ENCODE measurements at regions not wholly inside any gene's neighbourhood (a gene's known extent, or its start where the extent isn't known, plus 50 kb on each side); places are given as distances from the start of the nearest gene placed in this dataset.
"Not testable (repeated sequence)": the region's sequence is repeated elsewhere in the genome, so short reads cannot be mapped to it uniquely, and the experiment has no call there.

- no peaks in the 10 kb centered on the region for H3K4me1 ChIP-seq (ENCODE audit: insufficient read depth)
- no peak overlapping the region for H3K27ac ChIP-seq (ENCODE audit: low read depth)
- no peak overlapping the region for H3K4me3 ChIP-seq (ENCODE audit: low read depth, low read length)
- H3K36me3 ChIP-seq (ENCODE audit: insufficient read depth) = no peaks in the 10 kb centered on the region
- no peak for DNase-seq (ENCODE audit: extremely low spot score)
- 87% methylated on average over 1 of the region's 1 CpG for WGBS
These were observed 770.8 kb upstream of the BCHE start for GRCh38 chr3:166607933-166608521.

GRCh38 chr3:166606988-166607387, 769.8 kb upstream of the BCHE start:
- no peaks in the 10 kb centered on the region for H3K36me3 ChIP-seq (ENCODE audit: insufficient read depth)
- DNase-seq (ENCODE audit: extremely low spot score) = no peak
- H3K4me3 ChIP-seq (ENCODE audit: low read depth, low read length) = no peak overlapping the region
- no peaks in the 10 kb centered on the region for H3K4me1 ChIP-seq (ENCODE audit: insufficient read depth)
- no peak overlapping the region for H3K27ac ChIP-seq (ENCODE audit: low read depth)

GRCh38 chr3:166593776-166594175, 756.6 kb upstream of the BCHE start:
- no peak overlapping the region for H3K4me3 ChIP-seq (ENCODE audit: low read depth, low read length)
- 84% methylated on average over 1 of the region's 1 CpG for WGBS

GRCh38 chr3:166582236-166582635, 745.0 kb upstream of the BCHE start:
- Histone ChIP-seq H3K27ac (ENCODE audit: low read depth) (no peak overlapping the region), H3K4me1 (ENCODE audit: insufficient read depth) (no peaks in the 10 kb centered on the region), H3K36me3 (ENCODE audit: insufficient read depth) (no peaks in the 10 kb centered on the region), H3K4me3 (ENCODE audit: low read depth, low read length) (no peak overlapping the region)
- no peak for DNase-seq (ENCODE audit: extremely low spot score)
- WGBS = 92% methylated on average over 2 of the region's 2 CpGs

More at GRCh38 chr3:166593776-166594175, 756.6 kb upstream of the BCHE start:
- H3K4me1 ChIP-seq (ENCODE audit: insufficient read depth) = no peaks in the 10 kb centered on the region
- no peaks in the 10 kb centered on the region for H3K36me3 ChIP-seq (ENCODE audit: insufficient read depth)
- DNase-seq (ENCODE audit: extremely low spot score) = no peak
- no peak overlapping the region for H3K27ac ChIP-seq (ENCODE audit: low read depth)

- H3K36me3 ChIP-seq (ENCODE audit: insufficient read depth) = no peaks in the 10 kb centered on the region
- no peak overlapping the region for H3K4me3 ChIP-seq (ENCODE audit: low read depth, low read length)
- no peak for DNase-seq (ENCODE audit: extremely low spot score)
- H3K4me1 ChIP-seq (ENCODE audit: insufficient read depth) = no peaks in the 10 kb centered on the region
- no peak overlapping the region for H3K27ac ChIP-seq (ENCODE audit: low read depth)
- 81% methylated on average over 6 of the region's 6 CpGs for WGBS
These were observed 743.3 kb upstream of the BCHE start for GRCh38 chr3:166580561-166580960.

- WGBS = 85% methylated on average over 4 of the region's 4 CpGs
- no peak for DNase-seq (ENCODE audit: extremely low spot score)
- no peak overlapping the region for H3K4me3 ChIP-seq (ENCODE audit: low read depth, low read length)
- H3K36me3 ChIP-seq (ENCODE audit: insufficient read depth) = no peaks in the 10 kb centered on the region
- H3K4me1 ChIP-seq (ENCODE audit: insufficient read depth) = no peaks in the 10 kb centered on the region
- no peak overlapping the region for H3K27ac ChIP-seq (ENCODE audit: low read depth)
These were observed 737.9 kb upstream of the BCHE start for GRCh38 chr3:166575161-166575560.

GRCh38 chr3:166571686-166572085, 734.5 kb upstream of the BCHE start:
- not testable (repeated sequence) for H3K4me1 ChIP-seq (ENCODE audit: insufficient read depth); H3K4me3 ChIP-seq (ENCODE audit: low read depth, low read length); H3K27ac ChIP-seq (ENCODE audit: low read depth); H3K36me3 ChIP-seq (ENCODE audit: insufficient read depth); DNase-seq (ENCODE audit: extremely low spot score)
- 83% methylated on average over 4 of the region's 4 CpGs for WGBS

GRCh38 chr3:166570102-166570501, 732.9 kb upstream of the BCHE start:
- Histone ChIP-seq H3K4me1 (ENCODE audit: insufficient read depth) (no peaks in the 10 kb centered on the region), H3K36me3 (ENCODE audit: insufficient read depth) (no peaks in the 10 kb centered on the region), H3K4me3 (ENCODE audit: low read depth, low read length) (no peak overlapping the region), H3K27ac (ENCODE audit: low read depth) (no peak overlapping the region)
- no peak for DNase-seq (ENCODE audit: extremely low spot score)

GRCh38 chr3:166569589-166569988, 732.4 kb upstream of the BCHE start:
- no peak overlapping the region for H3K4me3 ChIP-seq (ENCODE audit: low read depth, low read length)
- no peak overlapping the region for H3K27ac ChIP-seq (ENCODE audit: low read depth)
- H3K4me1 ChIP-seq (ENCODE audit: insufficient read depth) = no peaks in the 10 kb centered on the region
- no peaks in the 10 kb centered on the region for H3K36me3 ChIP-seq (ENCODE audit: insufficient read depth)
- no peak for DNase-seq (ENCODE audit: extremely low spot score)

GRCh38 chr3:166560253-166560652, 723.0 kb upstream of the BCHE start:
- no peak overlapping the region for H3K27ac ChIP-seq (ENCODE audit: low read depth)
- 80% methylated on average over 7 of the region's 7 CpGs for WGBS
- DNase-seq (ENCODE audit: extremely low spot score) = no peak
- H3K4me1 ChIP-seq (ENCODE audit: insufficient read depth) = no peaks in the 10 kb centered on the region
- no peaks in the 10 kb centered on the region for H3K36me3 ChIP-seq (ENCODE audit: insufficient read depth)
- no peak overlapping the region for H3K4me3 ChIP-seq (ENCODE audit: low read depth, low read length)

- no peaks in the 10 kb centered on the region for H3K36me3 ChIP-seq (ENCODE audit: insufficient read depth)
- H3K27ac ChIP-seq (ENCODE audit: low read depth) = no peak overlapping the region
- no peak for DNase-seq (ENCODE audit: extremely low spot score)
- H3K4me3 ChIP-seq (ENCODE audit: low read depth, low read length) = no peak overlapping the region
- no peaks in the 10 kb centered on the region for H3K4me1 ChIP-seq (ENCODE audit: insufficient read depth)
- 79% methylated on average over 3 of the region's 3 CpGs for WGBS
These were observed 719.7 kb upstream of the BCHE start for GRCh38 chr3:166556955-166557354.

- peak; percentile 41 for DNase-seq (ENCODE audit: extremely low spot score)
- no peak overlapping the region for H3K4me3 ChIP-seq (ENCODE audit: low read depth, low read length)
- no peaks in the 10 kb centered on the region for H3K36me3 ChIP-seq (ENCODE audit: insufficient read depth)
- H3K4me1 ChIP-seq (ENCODE audit: insufficient read depth) = no peaks in the 10 kb centered on the region
- H3K27ac ChIP-seq (ENCODE audit: low read depth) = no peak overlapping the region
- 14% methylated on average over 1 of the region's 1 CpG for WGBS
These were observed 716.8 kb upstream of the BCHE start for GRCh38 chr3:166554023-166554422.

- WGBS = 89% methylated on average over 2 of the region's 2 CpGs
- no peaks in the 10 kb centered on the region for H3K4me1 ChIP-seq (ENCODE audit: insufficient read depth)
- no peaks in the 10 kb centered on the region for H3K36me3 ChIP-seq (ENCODE audit: insufficient read depth)
- H3K4me3 ChIP-seq (ENCODE audit: low read depth, low read length) = no peak overlapping the region
- no peak overlapping the region for H3K27ac ChIP-seq (ENCODE audit: low read depth)
- DNase-seq (ENCODE audit: extremely low spot score) = no peak
These were observed 696.5 kb upstream of the BCHE start for GRCh38 chr3:166533740-166534139.

GRCh38 chr3:166531730-166532129, 694.5 kb upstream of the BCHE start:
- no peaks in the 10 kb centered on the region for H3K4me1 ChIP-seq (ENCODE audit: insufficient read depth)
- H3K4me3 ChIP-seq (ENCODE audit: low read depth, low read length) = no peak overlapping the region
- no peak for DNase-seq (ENCODE audit: extremely low spot score)
- no peak overlapping the region for H3K27ac ChIP-seq (ENCODE audit: low read depth)
- no peaks in the 10 kb centered on the region for H3K36me3 ChIP-seq (ENCODE audit: insufficient read depth)

GRCh38 chr3:166527325-166527724, 690.1 kb upstream of the BCHE start:
- H3K4me1 ChIP-seq (ENCODE audit: insufficient read depth) = no peaks in the 10 kb centered on the region
- DNase-seq (ENCODE audit: extremely low spot score) = no peak
- no peak overlapping the region for H3K4me3 ChIP-seq (ENCODE audit: low read depth, low read length)
- H3K27ac ChIP-seq (ENCODE audit: low read depth) = no peak overlapping the region
- 20% methylated on average over 2 of the region's 2 CpGs for WGBS
- no peaks in the 10 kb centered on the region for H3K36me3 ChIP-seq (ENCODE audit: insufficient read depth)
